ENCODE measurements at regions not wholly inside any gene's neighbourhood (a gene's known extent, or its start where the extent isn't known, plus 50 kb on each side); places are given as distances from the start of the nearest gene placed in this dataset.

- no peaks in the 10 kb centered on the region for H3K4me1 ChIP-seq (ENCODE audit: control insufficient read depth, extremely low read depth, insufficient read depth, low read length)
- H4K20me1 ChIP-seq (ENCODE audit: control insufficient read depth, extremely low read depth, insufficient read depth, low read length): no peaks in the 10 kb centered on the region
- no peaks in the 10 kb centered on the region for H3K27me3 ChIP-seq (ENCODE audit: control insufficient read depth, extremely low read depth, insufficient read depth, low read length)
- H3K4me2 ChIP-seq (ENCODE audit: control insufficient read depth, extremely low read depth, insufficient read depth, low read depth, low read length): no peak overlapping the region
- DNase-seq (ENCODE audit: low read depth, low spot score): no peak
- no peak for FAIRE-seq
- no peaks in the 10 kb centered on the region for H3K36me3 ChIP-seq (ENCODE audit: control insufficient read depth in 2 of 2, extremely low read depth in 1 of 2, insufficient read depth in 2 of 2, low read length in 2 of 2)
- H3K27ac ChIP-seq (ENCODE audit: control insufficient read depth, insufficient read depth, low read length): no peak overlapping the region
- TF ChIP-seq CTCF (optimal IDR thresholded peaks at IDR 0.05 in 1 of 3, IDR thresholded peaks at IDR 0.05 in 1 of 3, conservative IDR thresholded peaks at IDR 0.05 in 1 of 3; ENCODE audit: extremely low read depth in 1 of 3, insufficient read depth in 2 of 3, low read length in 3 of 3) (no peak), EZH2 (IDR thresholded peaks at IDR 0.05; ENCODE audit: low read length) (no peak)
- H2AFZ ChIP-seq (ENCODE audit: control insufficient read depth, low read length): no peak overlapping the region
- H3K9me1 ChIP-seq (ENCODE audit: control insufficient read depth, extremely low read depth, insufficient read depth, low read length): no peaks in the 10 kb centered on the region
- no peak overlapping the region for H3K9ac ChIP-seq (ENCODE audit: control insufficient read depth, extremely low read depth, insufficient read depth, low read length)
- no peaks in the 10 kb centered on the region for H3K79me2 ChIP-seq (ENCODE audit: control insufficient read depth, insufficient read depth, low read length)
- no peaks in the 10 kb centered on the region for H3K9me3 ChIP-seq (ENCODE audit: control insufficient read depth, low read depth, low read length)
- dilution Hi-C loops (cut with MboI; ENCODE audit: extremely low pct_ligation_motif_present, low sequenced_read_pairs): no loop called here
- no peak overlapping the region for H3K4me3 ChIP-seq (ENCODE audit: control insufficient read depth in 2 of 3, extremely low read depth in 1 of 3, insufficient read depth in 2 of 3, low read depth in 1 of 3, low read length in 3 of 3)
Measured at GRCh38 chr1:168933141-168933805, 173.2 kb upstream of the ATP1B1 start.

- FAIRE-seq (no peak), DNase-seq (ENCODE audit: low read depth, low spot score) (no peak)
- H3K9me3 ChIP-seq (ENCODE audit: control insufficient read depth, low read depth, low read length): no peaks in the 10 kb centered on the region
- no peaks in the 10 kb centered on the region for H4K20me1 ChIP-seq (ENCODE audit: control insufficient read depth, extremely low read depth, insufficient read depth, low read length)
- TF ChIP-seq EZH2 (IDR thresholded peaks at IDR 0.05; ENCODE audit: low read length): no peak
- TF ChIP-seq CTCF (optimal IDR thresholded peaks at IDR 0.05 in 1 of 3, IDR thresholded peaks at IDR 0.05 in 1 of 3, conservative IDR thresholded peaks at IDR 0.05 in 1 of 3; ENCODE audit: extremely low read depth in 1 of 3, insufficient read depth in 2 of 3, low read length in 3 of 3): no peak
- no peak overlapping the region for H3K4me2 ChIP-seq (ENCODE audit: control insufficient read depth, extremely low read depth, insufficient read depth, low read depth, low read length)
- H3K27me3 ChIP-seq (ENCODE audit: control insufficient read depth, extremely low read depth, insufficient read depth, low read length): no peaks in the 10 kb centered on the region
- no peaks in the 10 kb centered on the region for H3K79me2 ChIP-seq (ENCODE audit: control insufficient read depth, insufficient read depth, low read length)
- no peak overlapping the region for H2AFZ ChIP-seq (ENCODE audit: control insufficient read depth, low read length)
- H3K9ac ChIP-seq (ENCODE audit: control insufficient read depth, extremely low read depth, insufficient read depth, low read length): no peak overlapping the region
- no peaks in the 10 kb centered on the region for H3K36me3 ChIP-seq (ENCODE audit: control insufficient read depth in 2 of 2, extremely low read depth in 1 of 2, insufficient read depth in 2 of 2, low read length in 2 of 2)
- no peak overlapping the region for H3K27ac ChIP-seq (ENCODE audit: control insufficient read depth, insufficient read depth, low read length)
- no peaks in the 10 kb centered on the region for H3K4me1 ChIP-seq (ENCODE audit: control insufficient read depth, extremely low read depth, insufficient read depth, low read length)
- no peak overlapping the region for H3K4me3 ChIP-seq (ENCODE audit: control insufficient read depth in 2 of 3, extremely low read depth in 1 of 3, insufficient read depth in 2 of 3, low read depth in 1 of 3, low read length in 3 of 3)
- dilution Hi-C loops (cut with MboI; ENCODE audit: extremely low pct_ligation_motif_present, low sequenced_read_pairs): no loop called here
- H3K9me1 ChIP-seq (ENCODE audit: control insufficient read depth, extremely low read depth, insufficient read depth, low read length): no peaks in the 10 kb centered on the region
Measured at GRCh38 chr1:168939110-168939946, 167.2 kb upstream of the ATP1B1 start.

Data from keratinocyte (primary cell).